GM23248 (cell line): ENCODE measurements at regions not wholly inside any gene's neighbourhood (a gene's known extent, or its start where the extent isn't known, plus 50 kb on each side); places are given as distances from the start of the nearest gene placed in this dataset.

Experiments
- DNase-seq: peaks from one replicate; pipeline ENCODE4 v3.0.0-alpha.2; 2015
- H2AFZ ChIP-seq: fragments of 200-600 bp; sonication (generic); 2 replicates; pipeline ENCODE4 v1.6.1; 2016; ENCODE audit warnings: antibody characterized with exemption
- H3F3A ChIP-seq: fragments of 200-600 bp; sonication (generic); 2 replicates; pipeline ENCODE4 v1.6.1; 2016; ENCODE audit warnings: mild to moderate bottlenecking, antibody characterized with exemption, mixed run types; ENCODE audit not compliant: insufficient read depth
- H3K27ac ChIP-seq: fragments of 200-600 bp; sonication (generic); 2 replicates; pipeline ENCODE4 v1.5.1; 2016; ENCODE audit warnings: mild to moderate bottlenecking
- H3K27me3 ChIP-seq: fragments of 200-600 bp; sonication (generic); replicated peaks from 2 replicates; pipeline ENCODE4 v1.6.1; 2016; ENCODE audit warnings: mild to moderate bottlenecking; ENCODE audit not compliant: insufficient read depth
- H3K36me3 ChIP-seq: fragments of 200-600 bp; sonication (generic); 2 replicates; pipeline ENCODE4 v1.6.1; 2016; ENCODE audit warnings: low read depth, mild to moderate bottlenecking
- H3K4me1 ChIP-seq: fragments of 200-600 bp; sonication (generic); 2 replicates; pipeline ENCODE4 v1.6.1; 2016; ENCODE audit warnings: mild to moderate bottlenecking; ENCODE audit not compliant: insufficient read depth
- H3K4me2 ChIP-seq: fragments of 200-600 bp; sonication (generic); one replicate; pipeline ENCODE4 v1.6.1; 2016; ENCODE audit warnings: mild to moderate bottlenecking; ENCODE audit not compliant: unreplicated experiment
- H3K4me3 ChIP-seq: fragments of 200-600 bp; sonication (generic); 2 replicates; pipeline ENCODE4 v1.5.1; 2016; ENCODE audit warnings: mild to moderate bottlenecking
- H3K79me2 ChIP-seq: fragments of 200-600 bp; sonication (generic); 2 replicates; pipeline ENCODE4 v1.6.1; 2016; ENCODE audit warnings: mild to moderate bottlenecking; ENCODE audit not compliant: insufficient read depth
- H3K9ac ChIP-seq: fragments of 200-600 bp; sonication (generic); 2 replicates; pipeline ENCODE4 v1.6.1; 2016; ENCODE audit warnings: mild to moderate bottlenecking
- H3K9me2 ChIP-seq: fragments of 200-600 bp; sonication (generic); 2 replicates; pipeline ENCODE4 v1.6.1; 2016; ENCODE audit warnings: mixed run types, mild to moderate bottlenecking, moderate library complexity; ENCODE audit not compliant: insufficient read depth
- H3K9me3 ChIP-seq: fragments of 200-600 bp; sonication (generic); one replicate; pipeline ENCODE4 v1.6.1; 2017; ENCODE audit warnings: low read depth
- H4K20me1 ChIP-seq: fragments of 200-600 bp; sonication (generic); 2 replicates; pipeline ENCODE4 v1.6.0; 2016; ENCODE audit not compliant: insufficient read depth
- EZH2 ChIP-seq: fragments of 200-600 bp; sonication (generic); IDR thresholded peaks from 2 replicates; pipeline ENCODE4 v1.6.1; 2018; ENCODE audit warnings: antibody characterized with exemption, mild to moderate bottlenecking; ENCODE audit not compliant: insufficient read depth, poor library complexity, severe bottlenecking
- EZH2phosphoT487 ChIP-seq: fragments of 200-600 bp; sonication (generic); IDR thresholded peaks from 2 replicates; pipeline ENCODE4 v1.6.1; 2018; ENCODE audit warnings: antibody characterized with exemption, moderate library complexity, mild to moderate bottlenecking, low read depth; ENCODE audit not compliant: insufficient read depth
- WGBS, 2 experiments: methylation state at CpG; one replicate each; pipeline ENCODE4 v1.1.6; 2015 to 2017; ENCODE audit warnings: low lambda C conversion rate in 2 of 2, low coverage in 1 of 2; ENCODE audit errors: missing lambda C conversion rate in 2 of 2; 5-methylcytosine and 5-hydroxymethylcytosine counted together
- in situ Hi-C: fragments of 300-500 bp; cut with MboI; formaldehyde crosslinking; loops from 2 replicates; pipeline ENCODE4 v1.15.0; 2020

- H3K79me2 ChIP-seq: no peaks in the 10 kb centered on the region
- 25 to 32% methylated on average over 6 of the region's 6 CpGs for WGBS, 2 experiments
- no peak overlapping the region for H3K4me3 ChIP-seq
- no peaks in the 10 kb centered on the region for H3K36me3 ChIP-seq
- H3F3A ChIP-seq: peaks cover 31% of the 10 kb centered on the region
- no peaks in the 10 kb centered on the region for H4K20me1 ChIP-seq
- DNase-seq: peak; percentile 87
- H2AFZ ChIP-seq: no peak overlapping the region
- H3K9ac ChIP-seq: peak overlapping the region; percentile 59; the same call in 1 of the 2 replicates
- H3K4me1 ChIP-seq: peaks cover 54% of the 10 kb centered on the region
- H3K4me2 ChIP-seq: peak overlapping the region; percentile 51
- no peak for TF ChIP-seq EZH2phosphoT487
- no peak for TF ChIP-seq EZH2
- in situ Hi-C loops: no loop called here
- H3K27ac ChIP-seq: peak overlapping the region; percentile 89
- H3K9me2 ChIP-seq: no peaks in the 10 kb centered on the region
- no peaks in the 10 kb centered on the region for H3K27me3 ChIP-seq
- no peaks in the 10 kb centered on the region for H3K9me3 ChIP-seq
Measured at GRCh38 chr7:131897016-131897789, 340.8 kb upstream of the PODXL start.

GRCh38 chr7:131896165-131896863 is 339.9 kb upstream of the PODXL start:
- in situ Hi-C loops: no loop called here
- Histone ChIP-seq H3K9me2 (no peaks in the 10 kb centered on the region), H3K36me3 (no peaks in the 10 kb centered on the region), H3K4me1 (peaks cover 54% of the 10 kb centered on the region), H3K4me3 (0 out of 2 replicates have a peak overlapping the region, but pooled peaks have one; percentile 25), H3K79me2 (no peaks in the 10 kb centered on the region), H3K4me2 (peak overlapping the region; percentile 51), H3F3A (peaks cover 31% of the 10 kb centered on the region), H4K20me1 (no peaks in the 10 kb centered on the region), H3K27ac (peak overlapping the region; percentile 89), H3K9ac (peak overlapping the region; percentile 59; the same call in 1 of the 2 replicates), H3K9me3 (no peaks in the 10 kb centered on the region), H3K27me3 (no peaks in the 10 kb centered on the region), H2AFZ (no peak overlapping the region)
- WGBS, 2 experiments: 62 to 63% methylated on average over 7 of the region's 7 CpGs
- DNase-seq: no peak
- TF ChIP-seq EZH2phosphoT487 (no peak), EZH2 (no peak)

DNA sequence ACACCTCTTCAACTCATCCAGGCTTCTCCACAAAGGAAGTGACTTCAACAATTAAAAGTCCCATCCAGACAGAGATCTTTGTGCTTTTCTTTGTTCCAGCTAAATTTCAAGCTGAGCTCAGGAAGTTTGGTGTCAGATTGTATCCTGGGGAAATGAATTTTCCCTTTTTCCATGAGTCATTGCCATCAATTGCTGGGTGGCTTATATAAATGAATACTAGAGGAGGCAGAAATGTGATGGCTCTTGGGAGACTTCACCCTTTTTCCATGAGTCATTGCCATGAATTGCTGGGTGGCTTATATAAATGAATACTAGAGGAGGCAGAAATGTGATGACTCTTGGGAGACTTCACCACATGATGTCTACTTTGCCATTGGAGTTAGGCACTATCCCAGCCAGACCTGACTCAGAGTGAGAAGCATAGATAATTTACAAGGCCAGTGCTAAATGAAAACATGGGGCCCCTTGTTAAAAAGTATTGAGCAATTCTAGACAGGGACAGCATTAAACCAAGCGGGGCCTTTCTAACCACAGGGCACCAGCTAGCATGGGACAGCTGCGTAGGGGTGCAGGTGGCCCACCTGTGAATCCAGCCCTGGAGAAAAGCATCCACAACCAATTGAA is 339.2 kb upstream of the PODXL start:
- no peaks in the 10 kb centered on the region for H3K79me2 ChIP-seq
- H3K4me3 ChIP-seq: 0 out of 2 replicates have a peak overlapping the region, but pooled peaks have one; percentile 25
- peak overlapping the region; percentile 51 for H3K4me2 ChIP-seq
- no peaks in the 10 kb centered on the region for H4K20me1 ChIP-seq
- H3K36me3 ChIP-seq: no peaks in the 10 kb centered on the region
- TF ChIP-seq EZH2phosphoT487 (no peak), EZH2 (no peak)
- H3F3A ChIP-seq: peaks cover 31% of the 10 kb centered on the region
- DNase-seq: peak; percentile 98
- WGBS, 2 experiments: 17 to 27% methylated on average over 2 of the region's 2 CpGs
- in situ Hi-C loops: no loop called here
- H3K27me3 ChIP-seq: no peaks in the 10 kb centered on the region
- H3K27ac ChIP-seq: peak overlapping the region; percentile 89
- peak overlapping the region; percentile 59; the same call in 1 of the 2 replicates for H3K9ac ChIP-seq
- no peak overlapping the region for H2AFZ ChIP-seq
- H3K9me2 ChIP-seq: no peaks in the 10 kb centered on the region
- peaks cover 54% of the 10 kb centered on the region for H3K4me1 ChIP-seq
- no peaks in the 10 kb centered on the region for H3K9me3 ChIP-seq

DNA sequence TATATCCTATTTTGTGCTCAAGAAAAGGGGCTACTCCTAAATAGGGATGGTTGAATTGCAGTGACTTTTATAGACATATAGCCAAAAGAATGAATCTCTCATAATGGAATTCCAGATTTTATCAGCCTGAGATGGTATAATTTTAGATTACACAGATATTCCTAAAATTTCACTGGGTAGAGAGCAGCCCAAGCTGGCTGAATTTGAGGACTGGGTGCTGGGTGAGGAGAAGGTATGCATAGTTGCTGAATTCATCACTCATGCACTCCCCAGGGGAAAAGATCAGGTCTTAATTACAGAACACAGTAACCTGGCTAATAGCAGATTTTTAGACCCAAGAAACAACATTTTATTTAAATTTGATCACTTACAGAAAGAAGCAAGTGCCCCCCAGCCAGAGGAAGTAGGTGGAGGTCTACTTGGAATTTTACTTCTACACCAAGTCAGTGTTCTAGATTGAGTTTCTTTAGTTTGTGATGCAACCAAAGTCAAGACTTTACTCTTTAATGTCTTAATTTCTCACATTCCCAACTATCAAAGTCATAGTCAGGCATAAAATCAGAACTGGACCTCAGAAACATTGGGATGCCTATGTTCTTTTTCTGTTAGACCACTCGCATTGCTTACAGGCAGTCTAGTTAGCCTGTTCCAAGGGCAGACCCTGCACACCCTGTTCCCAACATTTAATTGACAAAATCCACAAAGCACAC is 337.4 kb upstream of the PODXL start:
- in situ Hi-C loops: no loop called here
- Histone ChIP-seq H3K4me1 (peaks cover 54% of the 10 kb centered on the region), H2AFZ (no peak overlapping the region), H3K9me3 (no peaks in the 10 kb centered on the region), H3F3A (peaks cover 31% of the 10 kb centered on the region), H3K9me2 (no peaks in the 10 kb centered on the region), H3K4me3 (no peak overlapping the region), H3K36me3 (no peaks in the 10 kb centered on the region), H3K27me3 (no peaks in the 10 kb centered on the region), H3K27ac (peak overlapping the region; percentile 31), H3K79me2 (no peaks in the 10 kb centered on the region), H3K4me2 (peak overlapping the region; percentile 54), H4K20me1 (no peaks in the 10 kb centered on the region), H3K9ac (no peak overlapping the region)
- WGBS, 2 experiments: 56 to 70% methylated on average over 1 of the region's 1 CpG
- no peak for TF ChIP-seq EZH2phosphoT487
- TF ChIP-seq EZH2: no peak
- DNase-seq: peak; percentile 48
